ENCODE measurements at regions not wholly inside any gene's neighbourhood (a gene's known extent, or its start where the extent isn't known, plus 50 kb on each side); places are given as distances from the start of the nearest gene placed in this dataset.

DNA sequence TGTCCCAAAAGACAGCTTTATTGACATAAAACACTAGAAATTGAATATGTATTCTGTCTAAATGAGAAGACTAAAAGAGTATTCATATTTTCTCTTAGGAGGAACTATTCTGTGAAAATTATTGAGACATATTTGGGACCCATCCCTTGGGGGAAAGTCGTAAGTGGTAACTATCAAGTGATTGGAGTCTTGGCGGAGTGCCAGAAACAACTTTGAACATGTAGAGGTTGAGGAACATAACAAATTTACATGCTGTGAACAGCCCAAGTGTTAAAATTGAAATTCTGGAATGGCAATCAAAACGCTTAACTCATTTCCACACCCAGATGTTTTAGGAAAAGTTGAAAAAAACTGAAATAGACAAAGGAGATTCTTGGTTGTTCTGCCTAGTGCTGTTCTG, 1034.6 kb downstream of the NSUN3 start:
- CTCF ChIA-PET, result no interaction called here
- Histone ChIP-seq H3K4me3 (ENCODE audit: low read depth, low read length) (no peak overlapping the region), H3K27me3 (ENCODE audit: control insufficient read depth, insufficient read depth, low read length) (no peaks in the 10 kb centered on the region), H3K36me3 (ENCODE audit: control insufficient read depth, insufficient read depth, low read length) (no peaks in the 10 kb centered on the region)
- no peak for DNase-seq (ENCODE audit: low read depth)
- TF ChIP-seq, protein P1, sequence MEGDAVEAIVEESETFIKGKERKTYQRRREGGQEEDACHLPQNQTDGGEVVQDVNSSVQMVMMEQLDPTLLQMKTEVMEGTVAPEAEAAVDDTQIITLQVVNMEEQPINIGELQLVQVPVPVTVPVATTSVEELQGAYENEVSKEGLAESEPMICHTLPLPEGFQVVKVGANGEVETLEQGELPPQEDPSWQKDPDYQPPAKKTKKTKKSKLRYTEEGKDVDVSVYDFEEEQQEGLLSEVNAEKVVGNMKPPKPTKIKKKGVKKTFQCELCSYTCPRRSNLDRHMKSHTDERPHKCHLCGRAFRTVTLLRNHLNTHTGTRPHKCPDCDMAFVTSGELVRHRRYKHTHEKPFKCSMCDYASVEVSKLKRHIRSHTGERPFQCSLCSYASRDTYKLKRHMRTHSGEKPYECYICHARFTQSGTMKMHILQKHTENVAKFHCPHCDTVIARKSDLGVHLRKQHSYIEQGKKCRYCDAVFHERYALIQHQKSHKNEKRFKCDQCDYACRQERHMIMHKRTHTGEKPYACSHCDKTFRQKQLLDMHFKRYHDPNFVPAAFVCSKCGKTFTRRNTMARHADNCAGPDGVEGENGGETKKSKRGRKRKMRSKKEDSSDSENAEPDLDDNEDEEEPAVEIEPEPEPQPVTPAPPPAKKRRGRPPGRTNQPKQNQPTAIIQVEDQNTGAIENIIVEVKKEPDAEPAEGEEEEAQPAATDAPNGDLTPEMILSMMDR (IDR thresholded peaks at IDR 0.05; ENCODE audit: insufficient read depth, low read depth, low read length), result no peak
- POLR2A ChIA-PET, result no interaction called here

DNA sequence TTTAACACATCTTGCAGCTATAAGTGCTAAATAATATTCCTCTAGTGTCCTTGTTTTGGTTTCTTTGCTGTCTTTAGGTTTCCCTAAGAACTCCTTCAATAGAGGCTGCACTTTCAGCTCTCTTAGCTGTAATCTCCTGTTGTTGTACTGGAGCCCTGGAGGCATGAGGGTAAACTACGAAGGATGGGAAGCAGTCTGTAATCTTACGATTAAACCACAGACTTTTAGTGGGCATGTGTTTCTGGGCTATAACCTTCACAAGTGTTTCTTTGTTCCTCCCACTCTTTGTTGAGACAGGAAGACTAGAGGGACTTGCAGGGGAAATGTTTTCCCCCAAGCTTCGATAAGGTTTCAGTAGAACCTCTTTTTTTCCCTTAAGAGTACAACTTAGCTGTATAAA, 1058.1 kb downstream of the NSUN3 start:
- DNase-seq (ENCODE audit: low read depth), result no peak
- TF ChIP-seq, protein P1 (IDR thresholded peaks at IDR 0.05; ENCODE audit: insufficient read depth, low read depth, low read length), result no peak
- Histone ChIP-seq H3K36me3 (ENCODE audit: control insufficient read depth, insufficient read depth, low read length) (no peaks in the 10 kb centered on the region), H3K27me3 (ENCODE audit: control insufficient read depth, insufficient read depth, low read length) (no peaks in the 10 kb centered on the region), H3K4me3 (ENCODE audit: low read depth, low read length) (no peak overlapping the region)
- ChIA-PET POLR2A (no interaction called here), CTCF (interaction anchor here (0.5 kb wide), 1 partner anchor 101 kb away, joined by 3 read pairs; no protein-coding TSS in a partner anchor)

DNA sequence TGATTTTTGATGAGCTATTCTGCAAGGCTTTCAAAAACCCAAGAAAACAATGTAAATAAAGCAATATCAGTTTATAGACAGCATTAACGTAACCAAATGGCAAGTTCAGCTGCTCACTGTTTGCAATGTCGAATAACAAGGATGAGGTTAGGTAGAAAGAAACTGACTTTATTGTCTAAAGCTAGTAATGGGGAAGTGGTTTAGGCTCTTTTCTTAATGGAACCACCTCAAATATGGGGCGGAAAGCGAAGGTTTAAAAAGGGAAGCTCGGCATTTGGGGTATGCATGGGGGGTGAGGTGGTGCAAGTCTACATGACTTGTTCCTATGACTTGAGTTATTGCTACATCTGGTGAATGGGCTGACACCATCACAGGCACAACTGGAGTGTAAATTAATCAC, 1060.2 kb downstream of the NSUN3 start:
- ChIA-PET POLR2A (no interaction called here), CTCF (no interaction called here)
- Histone ChIP-seq H3K36me3 (ENCODE audit: control insufficient read depth, insufficient read depth, low read length) (no peaks in the 10 kb centered on the region), H3K27me3 (ENCODE audit: control insufficient read depth, insufficient read depth, low read length) (no peaks in the 10 kb centered on the region), H3K4me3 (ENCODE audit: low read depth, low read length) (no peak overlapping the region)
- TF ChIP-seq, protein P1 (IDR thresholded peaks at IDR 0.05; ENCODE audit: insufficient read depth, low read depth, low read length), result no peak
- DNase-seq (ENCODE audit: low read depth), result no peak

DNA sequence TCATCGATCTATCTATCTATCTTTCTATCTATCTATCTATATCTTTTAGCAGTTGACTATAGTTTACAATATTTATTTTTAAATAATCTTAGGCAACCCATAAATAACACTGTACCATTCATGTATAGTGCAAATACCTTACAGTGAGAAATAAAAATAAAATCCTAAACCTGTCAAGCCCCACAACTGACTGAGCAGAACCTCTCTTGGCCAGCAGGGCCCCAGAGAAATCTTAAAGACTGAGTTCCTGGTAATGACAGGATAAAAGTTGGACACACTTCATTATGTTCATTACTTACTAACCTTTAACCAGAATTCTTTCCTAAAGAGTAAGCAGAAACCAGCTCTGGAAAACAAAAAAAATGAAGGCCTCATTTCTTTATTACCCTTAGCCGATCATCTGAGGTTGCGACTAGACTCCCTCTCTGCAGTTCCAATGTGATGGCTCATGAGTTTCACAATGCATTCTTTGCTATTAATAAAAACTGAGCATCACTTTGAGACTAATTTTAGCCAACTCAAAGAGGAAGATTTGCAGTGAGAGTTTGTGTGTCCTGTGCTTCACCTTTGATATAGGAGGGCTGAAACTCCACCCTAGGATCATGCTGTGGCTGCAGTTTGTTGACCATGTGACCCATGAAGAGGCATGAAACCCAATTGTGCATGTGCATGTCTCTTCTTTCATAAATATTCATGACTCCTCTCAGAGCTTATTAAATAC, 1072.0 kb downstream of the NSUN3 start:
- TF ChIP-seq, protein P1 (IDR thresholded peaks at IDR 0.05; ENCODE audit: insufficient read depth, low read depth, low read length), result no peak
- CTCF ChIA-PET, result no interaction called here
- H3K27me3 ChIP-seq (ENCODE audit: control insufficient read depth, insufficient read depth, low read length), result no peaks in the 10 kb centered on the region
- DNase-seq (ENCODE audit: low read depth), result no peak
- no peak overlapping the region for H3K4me3 ChIP-seq (ENCODE audit: low read depth, low read length)
- H3K36me3 ChIP-seq (ENCODE audit: control insufficient read depth, insufficient read depth, low read length), result no peaks in the 10 kb centered on the region
- POLR2A ChIA-PET, result no interaction called here

DNA sequence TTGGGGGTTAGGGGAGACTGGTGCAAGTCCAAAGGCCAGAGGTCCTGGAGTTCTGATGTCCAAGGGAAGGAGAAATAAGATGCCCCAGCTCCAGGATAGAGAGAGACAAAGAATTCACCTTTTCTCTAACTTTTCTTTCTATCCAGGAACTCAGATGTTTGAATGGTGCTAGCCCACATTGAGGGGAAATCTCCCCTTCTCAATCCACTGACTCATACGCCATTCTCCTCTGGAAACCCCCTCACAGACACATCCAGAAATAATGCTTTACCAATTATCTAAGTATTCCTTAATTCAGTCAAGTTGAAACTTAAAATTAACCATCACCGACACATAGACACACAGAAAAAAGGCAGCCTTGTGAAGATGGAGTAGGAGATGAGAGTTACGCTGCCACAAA, 1085.2 kb downstream of the NSUN3 start:
- POLR2A ChIA-PET, result no interaction called here
- TF ChIP-seq, protein P1 (IDR thresholded peaks at IDR 0.05; ENCODE audit: insufficient read depth, low read depth, low read length), result no peak
- no peak for DNase-seq (ENCODE audit: low read depth)
- H3K27me3 ChIP-seq (ENCODE audit: control insufficient read depth, insufficient read depth, low read length), result no peaks in the 10 kb centered on the region
- CTCF ChIA-PET, result no interaction called here
- no peaks in the 10 kb centered on the region for H3K36me3 ChIP-seq (ENCODE audit: control insufficient read depth, insufficient read depth, low read length)
- H3K4me3 ChIP-seq (ENCODE audit: low read depth, low read length), result no peak overlapping the region

All from BJ (cell line).